GM21447 (cell line): ENCODE measurements at regions not wholly inside any gene's neighbourhood (a gene's known extent, or its start where the extent isn't known, plus 50 kb on each side); places are given as distances from the start of the nearest gene placed in this dataset.
"Not testable (repeated sequence)": the region's sequence is repeated elsewhere in the genome, so short reads cannot be mapped to it uniquely, and the experiment has no call there.

Source experiments
- ATAC-seq: cut with Tn5 transposase; IDR thresholded peaks from one replicate; pipeline ENCODE4 v1.9.1; 2021; ENCODE audit not compliant: unreplicated experiment

- no peak for ATAC-seq
These were observed 51.3 kb upstream of the EGFL6 start for GRCh38 chrX:13518126-13518525.

- ATAC-seq: no peak
These were observed 54.0 kb upstream of the EGFL6 start for GRCh38 chrX:13515211-13515930.

GRCh38 chrX:13511944-13512330 is 57.5 kb upstream of the EGFL6 start:
- no peak for ATAC-seq

GRCh38 chrX:13511241-13511943 is 58.0 kb upstream of the EGFL6 start:
- ATAC-seq: no peak

- no peak for ATAC-seq
These were observed 61.5 kb upstream of the EGFL6 start for GRCh38 chrX:13507893-13508292.

- no peak for ATAC-seq
These were observed 62.8 kb upstream of the EGFL6 start for GRCh38 chrX:13506574-13506973.

- no peak for ATAC-seq
These were observed 66.8 kb upstream of the EGFL6 start for GRCh38 chrX:13502590-13502989.

- no peak for ATAC-seq
These were observed 69.7 kb upstream of the EGFL6 start for GRCh38 chrX:13499736-13500135.

- no peak for ATAC-seq
These were observed 71.2 kb upstream of the EGFL6 start for GRCh38 chrX:13498238-13498637.

GRCh38 chrX:13495232-13495631 is 74.2 kb upstream of the EGFL6 start:
- no peak for ATAC-seq

GRCh38 chrX:13494562-13494961 is 74.8 kb upstream of the EGFL6 start:
- no peak for ATAC-seq

- ATAC-seq: no peak
These were observed 75.7 kb upstream of the EGFL6 start for GRCh38 chrX:13493659-13494058.

- ATAC-seq: no peak
These were observed 77.1 kb upstream of the EGFL6 start for GRCh38 chrX:13492286-13492685.

- ATAC-seq: no peak
These were observed 78.3 kb upstream of the EGFL6 start for GRCh38 chrX:13491061-13491460.

GRCh38 chrX:13489454-13489853 is 79.9 kb upstream of the EGFL6 start:
- ATAC-seq: no peak

- no peak for ATAC-seq
These were observed 81.5 kb upstream of the EGFL6 start for GRCh38 chrX:13487731-13488505.

GRCh38 chrX:13485167-13485566 is 84.2 kb upstream of the EGFL6 start:
- ATAC-seq: no peak

GRCh38 chrX:13483773-13484172 is 85.6 kb upstream of the EGFL6 start:
- ATAC-seq: no peak

GRCh38 chrX:13482746-13483541 is 86.5 kb upstream of the EGFL6 start:
- no peak for ATAC-seq

- not testable (repeated sequence) for ATAC-seq
These were observed 88.6 kb upstream of the EGFL6 start for GRCh38 chrX:13480780-13481179.

GRCh38 chrX:13479452-13479813 is 90.0 kb upstream of the EGFL6 start:
- no peak for ATAC-seq
